Skeletal muscle cell (primary cell): ENCODE measurements at regions not wholly inside any gene's neighbourhood (a gene's known extent, or its start where the extent isn't known, plus 50 kb on each side); places are given as distances from the start of the nearest gene placed in this dataset.
"Not testable (repeated sequence)": the region's sequence is repeated elsewhere in the genome, so short reads cannot be mapped to it uniquely, and the experiment has no call there.

ENCODE experiments used
- DNase-seq: peaks from one replicate; pipeline ENCODE4 v3.0.0-alpha.2; 2010; ENCODE audit warnings: low read depth
- H3K4me3 ChIP-seq: 2 replicates; pipeline ENCODE4 v1.5.1; 2011; ENCODE audit warnings: low read depth, mild to moderate bottlenecking, control low read depth, low read length, moderate library complexity

GRCh38 chr21:6481116-6481515 is 4040.3 kb upstream of the TPTE start:
- H3K4me3 ChIP-seq, DNase-seq: not testable (repeated sequence)

DNA sequence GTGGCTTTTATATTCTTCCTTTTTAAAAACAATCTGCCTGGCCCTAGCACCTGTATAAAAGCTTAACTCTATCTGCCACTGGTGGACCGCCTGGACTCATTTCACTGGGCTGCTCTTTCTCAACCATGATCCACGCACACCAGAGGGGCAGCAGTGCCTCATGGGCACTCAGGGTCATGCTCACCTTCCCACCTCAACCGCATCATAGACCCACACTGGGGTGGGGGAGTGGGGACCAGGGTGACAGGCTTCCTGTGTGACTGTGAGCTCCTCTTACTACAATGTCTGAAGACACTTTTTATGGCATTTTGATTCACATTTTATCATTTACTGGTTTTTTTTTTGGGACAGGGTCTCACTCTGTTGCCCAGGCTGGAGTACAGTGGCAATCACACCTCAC is 4038.8 kb upstream of the TPTE start:
- H3K4me3 ChIP-seq, DNase-seq: not testable (repeated sequence)

GRCh38 chr21:6483645-6484044 is 4037.7 kb upstream of the TPTE start:
- H3K4me3 ChIP-seq, DNase-seq: not testable (repeated sequence)

- not testable (repeated sequence) for DNase-seq, H3K4me3 ChIP-seq
Measured at GRCh38 chr21:6486821-6487220, 4034.6 kb upstream of the TPTE start.

GRCh38 chr21:6492691-6493090 is 4028.7 kb upstream of the TPTE start:
- not testable (repeated sequence) for DNase-seq, H3K4me3 ChIP-seq

- not testable (repeated sequence) for DNase-seq, H3K4me3 ChIP-seq
Measured at GRCh38 chr21:6493957-6494356, 4027.4 kb upstream of the TPTE start.

- DNase-seq, H3K4me3 ChIP-seq: not testable (repeated sequence)
Measured at GRCh38 chr21:6496356-6496755, 4025.0 kb upstream of the TPTE start.

DNA sequence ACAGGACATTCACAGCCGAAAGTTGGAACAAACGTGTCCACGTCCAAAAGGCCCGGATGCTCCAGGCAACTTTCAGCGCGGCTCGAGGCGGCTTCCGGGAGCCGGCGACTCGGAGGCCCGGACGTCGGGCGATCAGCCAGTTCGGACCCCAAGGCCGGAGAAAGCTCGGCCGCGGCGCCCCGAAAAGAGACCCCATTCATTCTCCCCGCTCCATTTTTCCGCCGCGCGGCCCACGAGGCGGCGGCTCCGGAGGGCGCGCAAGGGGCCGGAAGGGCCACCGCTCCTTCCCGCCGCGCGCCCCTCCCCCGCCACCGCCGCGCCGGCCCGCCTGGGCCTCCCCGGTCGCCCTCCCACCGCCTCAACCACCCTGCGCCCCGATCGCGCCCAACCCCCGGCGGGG is 4022.7 kb upstream of the TPTE start:
- not testable (repeated sequence) for DNase-seq
- H3K4me3 ChIP-seq = peak overlapping the region; percentile 48

DNA sequence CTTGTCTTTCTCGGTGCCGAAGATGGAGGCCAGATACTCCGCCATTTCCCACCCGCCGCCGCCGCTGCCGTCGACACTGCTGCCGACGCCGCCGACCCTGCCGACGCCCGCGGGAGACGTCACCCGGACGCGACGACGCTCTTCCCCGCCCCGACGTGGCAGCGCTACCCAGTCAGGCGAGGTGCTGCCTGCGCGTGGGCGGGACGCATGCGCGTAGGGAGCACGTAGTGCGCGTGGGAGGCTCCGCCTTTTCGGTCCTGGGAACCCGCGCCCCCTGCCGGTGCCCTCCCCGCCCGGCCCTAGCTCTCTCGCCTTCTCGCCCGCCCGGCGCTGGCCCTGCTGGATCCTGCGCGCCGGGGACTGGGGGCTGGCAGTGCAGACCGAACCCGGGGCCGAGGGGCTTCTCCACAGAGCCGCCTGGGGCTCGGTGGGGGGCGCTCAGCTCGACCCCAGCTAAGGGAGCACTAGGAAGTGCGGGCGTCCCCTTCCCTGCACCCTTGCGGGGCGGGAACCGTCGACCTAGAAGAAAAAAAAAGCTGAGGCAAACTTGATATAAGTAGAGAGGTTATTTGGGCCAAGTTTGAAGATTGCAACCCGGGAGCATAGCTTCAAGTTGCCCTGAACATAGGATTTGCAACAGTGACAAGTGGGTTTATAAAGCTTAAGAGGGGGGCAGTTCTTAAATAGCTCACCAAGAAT is 4022.1 kb upstream of the TPTE start:
- peak overlapping the region; percentile 48 for H3K4me3 ChIP-seq
- DNase-seq = not testable (repeated sequence)

DNA sequence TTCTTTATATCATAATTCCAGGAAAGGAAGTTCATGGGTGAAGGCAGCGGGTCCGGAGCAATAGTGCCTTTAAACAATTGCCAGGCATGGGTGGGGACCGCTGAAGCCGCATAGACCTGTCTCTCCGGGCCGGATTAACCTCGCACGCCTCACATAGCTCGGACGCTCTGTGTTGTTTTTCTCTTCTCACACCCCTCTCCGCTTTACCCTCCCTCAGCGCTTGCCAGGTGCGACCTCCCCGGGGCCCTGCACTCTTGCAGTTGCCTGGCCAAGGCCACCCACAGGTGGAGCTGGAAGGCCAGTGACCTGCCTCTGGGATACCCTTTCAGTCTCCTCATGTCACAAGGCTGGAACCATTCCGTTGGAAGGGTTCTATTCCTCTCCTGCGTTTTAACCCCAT is 4021.5 kb upstream of the TPTE start:
- H3K4me3 ChIP-seq, DNase-seq: not testable (repeated sequence)

- not testable (repeated sequence) for DNase-seq, H3K4me3 ChIP-seq
Measured at GRCh38 chr21:6500681-6501080, 4020.7 kb upstream of the TPTE start.

- not testable (repeated sequence) for H3K4me3 ChIP-seq, DNase-seq
Measured at GRCh38 chr21:6506167-6506894, 4015.1 kb upstream of the TPTE start.

DNA sequence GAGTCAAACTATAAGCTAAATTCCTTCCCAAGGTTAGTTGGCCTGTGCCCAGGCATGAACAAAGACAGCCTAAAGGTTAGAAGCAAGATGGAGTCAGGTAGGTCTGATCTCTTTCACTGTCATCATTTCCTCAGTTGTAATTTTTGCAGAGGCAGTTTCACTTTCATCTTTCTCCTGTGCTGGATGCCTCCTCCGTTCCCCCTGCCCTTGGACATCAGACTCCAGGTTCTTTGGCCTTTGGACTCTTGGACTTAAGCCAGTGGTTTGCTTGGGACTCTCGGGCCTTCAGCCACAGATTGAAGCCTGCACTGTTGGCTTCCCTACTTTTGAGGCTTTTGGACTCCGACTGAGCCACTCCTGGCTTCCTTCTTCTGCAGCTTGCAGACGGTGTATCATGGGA is 4013.8 kb upstream of the TPTE start:
- not testable (repeated sequence) for H3K4me3 ChIP-seq, DNase-seq

DNA sequence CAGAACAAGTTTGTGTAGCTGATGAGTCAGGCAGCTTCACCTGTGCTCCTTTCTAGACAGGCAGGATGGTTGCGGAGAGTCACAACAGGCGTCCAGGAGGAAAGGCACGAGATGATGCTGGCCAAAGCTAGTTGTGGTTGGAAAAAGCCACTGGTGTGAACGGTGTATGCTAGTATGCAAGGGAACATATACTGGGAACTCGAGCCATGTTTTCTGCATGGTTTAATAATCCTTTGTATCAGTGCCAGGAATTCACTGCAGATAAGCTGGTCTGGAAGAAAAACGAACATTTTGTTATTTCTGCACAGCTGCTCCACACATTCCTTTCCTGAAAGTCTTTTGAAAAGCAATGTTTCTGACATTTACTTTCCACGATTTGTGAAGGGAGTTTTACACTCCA is 3999.6 kb upstream of the TPTE start:
- not testable (repeated sequence) for DNase-seq

GRCh38 chr21:6526213-6526612 is 3995.2 kb upstream of the TPTE start:
- DNase-seq, H3K4me3 ChIP-seq: not testable (repeated sequence)

More for the DNA sequence above, 3999.6 kb upstream of the TPTE start:
- H3K4me3 ChIP-seq = not testable (repeated sequence)

DNA sequence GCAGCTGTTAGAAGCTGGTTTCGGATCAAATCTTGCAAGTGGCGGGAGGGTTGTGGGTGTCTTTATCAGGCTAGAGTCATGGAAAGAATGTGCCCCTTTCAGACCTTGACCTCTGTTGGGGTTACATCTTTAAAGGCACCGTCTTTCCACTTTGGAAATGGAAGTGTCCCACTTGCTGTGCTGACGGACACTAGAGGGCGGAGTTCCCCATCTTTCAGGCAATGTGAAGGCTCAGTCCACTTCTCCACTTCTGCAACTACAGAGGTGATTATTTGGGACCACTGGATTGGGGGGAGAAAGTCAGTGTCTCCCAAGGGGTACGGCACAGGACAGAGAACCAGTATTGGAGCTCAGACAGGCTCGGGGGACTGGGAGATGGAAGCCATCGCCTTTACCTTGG is 3990.7 kb upstream of the TPTE start:
- not testable (repeated sequence) for DNase-seq, H3K4me3 ChIP-seq

DNA sequence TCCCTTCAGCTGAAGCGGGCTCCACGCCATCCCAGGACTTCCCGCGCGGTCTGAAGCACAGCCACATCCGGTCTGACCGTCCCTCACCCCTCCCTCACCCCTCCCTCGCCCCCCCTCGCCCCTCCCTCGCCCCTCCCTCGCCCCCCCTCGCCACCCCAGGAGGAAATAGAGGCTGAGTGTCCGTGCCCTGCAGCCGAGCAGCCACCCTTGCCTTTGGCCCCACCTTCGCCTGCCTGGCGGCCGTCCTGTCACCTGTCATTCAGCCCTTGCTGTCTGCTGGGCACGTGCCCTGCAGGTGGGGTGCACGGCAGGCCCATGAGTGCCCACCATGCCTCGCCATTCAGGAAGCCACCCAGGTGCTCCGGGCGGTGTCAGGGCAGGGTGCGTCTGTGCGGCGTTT is 3988.1 kb upstream of the TPTE start:
- not testable (repeated sequence) for DNase-seq, H3K4me3 ChIP-seq

DNA sequence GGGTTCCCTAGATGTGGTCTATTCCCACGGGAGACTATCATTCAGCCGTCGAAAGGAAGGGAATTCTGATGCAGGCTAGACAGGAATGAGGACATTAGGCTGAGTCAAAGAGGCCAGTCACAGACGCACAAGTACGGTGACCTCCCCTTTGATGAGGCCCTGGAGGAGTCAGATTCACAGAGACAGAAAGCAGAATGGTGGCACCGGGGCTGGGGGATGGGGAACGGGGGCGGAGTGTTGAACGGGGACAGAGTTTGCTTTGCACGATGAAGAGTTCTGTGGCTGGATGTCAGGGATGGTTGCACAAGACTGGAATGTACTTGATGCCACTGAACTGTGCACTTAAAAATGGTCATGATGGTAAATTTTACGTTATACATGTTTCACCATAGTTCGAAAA is 3983.1 kb upstream of the TPTE start:
- not testable (repeated sequence) for H3K4me3 ChIP-seq, DNase-seq

DNA sequence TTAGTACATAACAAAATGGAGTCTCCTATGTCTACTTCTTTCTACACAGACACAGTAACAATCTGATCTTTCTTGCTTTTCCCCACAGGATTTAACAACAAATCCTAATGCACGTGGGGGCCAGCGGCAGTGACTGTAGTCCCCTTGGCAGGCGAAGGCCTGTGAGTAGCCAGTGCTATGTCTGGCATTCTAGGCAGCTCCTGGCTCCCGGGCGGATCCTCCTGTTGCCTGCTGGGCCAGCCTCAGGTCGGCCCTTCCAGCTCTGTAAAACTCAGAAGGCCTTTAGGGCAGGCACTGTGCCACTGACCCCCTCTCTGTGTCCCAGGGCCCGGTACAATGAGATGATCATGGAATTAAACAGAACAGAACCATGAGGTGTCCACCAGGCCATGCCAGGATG is 3981.7 kb upstream of the TPTE start:
- DNase-seq = not testable (repeated sequence)

DNA sequence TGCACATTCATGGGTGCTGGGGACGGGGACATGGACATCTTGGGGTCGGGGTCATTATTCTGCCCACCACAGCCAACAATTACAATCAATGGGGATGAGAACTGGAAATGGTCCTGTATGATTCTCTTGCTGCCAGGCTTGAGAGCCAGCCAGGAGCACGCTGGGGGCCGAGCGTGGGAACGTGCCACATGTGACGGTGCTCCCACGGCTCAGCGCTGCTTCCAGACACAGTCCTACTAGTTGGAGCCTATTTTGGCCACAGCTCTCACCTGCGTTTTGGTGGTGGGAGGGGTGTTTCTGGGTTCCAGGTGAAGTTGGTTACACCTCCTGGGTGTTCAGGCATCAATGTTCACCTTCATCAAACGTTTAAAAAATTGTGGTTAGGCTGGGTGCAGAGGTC is 3980.3 kb upstream of the TPTE start:
- not testable (repeated sequence) for H3K4me3 ChIP-seq, DNase-seq

More for the DNA sequence above, 3981.7 kb upstream of the TPTE start:
- H3K4me3 ChIP-seq = not testable (repeated sequence)

GRCh38 chr21:6545288-6545687 is 3976.1 kb upstream of the TPTE start:
- not testable (repeated sequence) for DNase-seq, H3K4me3 ChIP-seq
